Spleen (tissue), 11 donors: ENCODE measurements at regions not wholly inside any gene's neighbourhood (a gene's known extent, or its start where the extent isn't known, plus 50 kb on each side); places are given as distances from the start of the nearest gene placed in this dataset.

Experiments
- DNase-seq: peaks from one replicate; pipeline ENCODE4 v3.0.0-alpha.2; 2020
- H3K27ac ChIP-seq, 8 donors: fragments of 200-600 bp; sonication (generic) in 7 of 8; 1 replicate in 4 of 8; 2 replicates in 4 of 8; pipeline versions ENCODE4 v1.5.0 to v1.8.0; 2016 to 2021; ENCODE audit warnings: inconsistent platforms in 4 of 8, mild to moderate bottlenecking in 4 of 8, moderate library complexity in 1 of 8
- H3K27me3 ChIP-seq, 7 donors: fragments of 200-600 bp; sonication (generic) in 6 of 7; replicated peaks in 1 of 7; 1 replicate in 4 of 7; 2 replicates in 3 of 7; pipeline versions ENCODE4 v1.5.0 to v1.8.0; 2016 to 2021; ENCODE audit warnings: inconsistent platforms in 3 of 7, mild to moderate bottlenecking in 1 of 7
- H3K36me3 ChIP-seq, 6 donors: fragments of 200-600 bp; sonication (generic) in 5 of 6; 1 replicate in 4 of 6; 2 replicates in 2 of 6; pipeline versions ENCODE4 v1.5.0 to v1.8.0; 2016 to 2021; ENCODE audit warnings: inconsistent platforms in 2 of 6
- H3K4me1 ChIP-seq, 6 donors: fragments of 200-600 bp; sonication (generic) in 5 of 6; 1 replicate in 3 of 6; 2 replicates in 3 of 6; pipeline versions ENCODE4 v1.5.0 to v1.8.0; 2016 to 2021; ENCODE audit warnings: inconsistent platforms in 3 of 6
- H3K4me3 ChIP-seq, 8 donors: fragments of 200-600 bp; sonication (generic) in 7 of 8; 1 replicate in 4 of 8; 2 replicates in 4 of 8; pipeline versions ENCODE4 v1.5.0 to v1.8.0; 2016 to 2021; ENCODE audit warnings: inconsistent platforms in 4 of 8, mild to moderate bottlenecking in 4 of 8, moderate library complexity in 2 of 8
- H3K9me3 ChIP-seq, 8 donors: fragments of 200-600 bp; sonication (generic) in 7 of 8; 1 replicate in 4 of 8; 2 replicates in 4 of 8; pipeline versions ENCODE4 v1.5.0 to v1.8.0; 2016 to 2021; ENCODE audit warnings: inconsistent platforms in 4 of 8
- POLR2A ChIP-seq, 3 donors: fragments of 450-650 bp; IDR thresholded peaks; one replicate each; pipeline ENCODE4 v1.5.1; 2017; ENCODE audit warnings: antibody characterized with exemption in 3 of 3, mild to moderate bottlenecking in 1 of 3
- POLR2AphosphoS5 ChIP-seq, 3 donors: sonication (generic); formaldehyde crosslinking; IDR thresholded peaks; one replicate each; pipeline ENCODE4 v1.5.1; 2017; ENCODE audit warnings: antibody characterized with exemption in 3 of 3
- WGBS, 5 donors: extraction: QIAGEN DNeasy Blood & Tissue Kit in 3 of 5; methylation state at CpG; one replicate each; pipeline versions ENCODE4 v1.1.5 to v1.1.7; 2013 to 2018; 5-methylcytosine and 5-hydroxymethylcytosine counted together
- intact Hi-C: fragments of 100-400 bp; cut with DNase I; formaldehyde crosslinking; loops from one replicate; pipeline ENCODE4 v1.15.0; 2023; ENCODE audit warnings: low total_unique reads
- TF ChIP-seq, protein P1 (sequence below), 11 experiments: fragments of 200-600 bp in 7 of 11; fragments of 450-650 bp in 4 of 11; sonication (generic) in 4 of 11; IDR thresholded peaks in 8 of 11; conservative IDR thresholded peaks in 3 of 11; 1 replicate in 7 of 11; 2 replicates in 4 of 11; pipeline versions ENCODE4 v1.4.0 to v1.8.0; 2016 to 2021; ENCODE audit warnings: antibody characterized with exemption in 11 of 11, inconsistent platforms in 4 of 11, mild to moderate bottlenecking in 1 of 11
- donor health status: healthy with polysubstance abuse.
- donor health status: DM: no; HTN: no; CAD: no; lungs with moderate emphysema.
- donor health status: DM: no; HTN: no; CAD: no.
- donor health status: Bipolar disorder and iron deficiency.
- donor health status: healthy.
- donor health status: DM: no; HTN: no; CAD: no.
- donor health status: DM: yes; HTN: yes; CAD: no.

DNA sequence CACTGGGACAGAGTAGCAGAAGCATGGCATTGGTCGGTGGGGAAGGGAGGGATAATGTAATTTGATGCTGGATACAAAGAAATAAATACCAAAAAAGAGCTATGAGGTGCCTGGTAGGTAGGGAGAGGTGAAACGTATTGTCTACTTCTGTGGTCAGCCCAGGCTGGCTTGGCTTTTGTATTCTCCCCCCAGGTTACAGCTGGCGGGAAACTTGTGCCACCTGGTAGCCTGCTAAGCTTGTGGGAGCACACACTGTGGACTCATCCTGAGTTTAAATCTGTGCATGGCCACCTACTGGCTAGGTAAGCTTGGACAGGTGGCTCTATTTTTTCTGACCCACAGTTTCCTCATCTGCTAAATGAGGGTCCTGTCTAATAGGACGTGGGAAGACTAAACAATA lies 165.2 kb upstream of the E2F8 start:
- no peak for DNase-seq
- Histone ChIP-seq H3K27me3 (peaks cover 0 to 8% (median 0%) of the 10 kb centered on the region in 7 donors), H3K4me1 (no peaks in the 10 kb centered on the region), H3K4me3 (no peak overlapping the region), H3K36me3 (no peaks in the 10 kb centered on the region), H3K27ac (no peak overlapping the region), H3K9me3 (no peaks in the 10 kb centered on the region)
- no peak for TF ChIP-seq POLR2AphosphoS5 (IDR thresholded peaks at IDR 0.05)
- TF ChIP-seq, protein P1, sequence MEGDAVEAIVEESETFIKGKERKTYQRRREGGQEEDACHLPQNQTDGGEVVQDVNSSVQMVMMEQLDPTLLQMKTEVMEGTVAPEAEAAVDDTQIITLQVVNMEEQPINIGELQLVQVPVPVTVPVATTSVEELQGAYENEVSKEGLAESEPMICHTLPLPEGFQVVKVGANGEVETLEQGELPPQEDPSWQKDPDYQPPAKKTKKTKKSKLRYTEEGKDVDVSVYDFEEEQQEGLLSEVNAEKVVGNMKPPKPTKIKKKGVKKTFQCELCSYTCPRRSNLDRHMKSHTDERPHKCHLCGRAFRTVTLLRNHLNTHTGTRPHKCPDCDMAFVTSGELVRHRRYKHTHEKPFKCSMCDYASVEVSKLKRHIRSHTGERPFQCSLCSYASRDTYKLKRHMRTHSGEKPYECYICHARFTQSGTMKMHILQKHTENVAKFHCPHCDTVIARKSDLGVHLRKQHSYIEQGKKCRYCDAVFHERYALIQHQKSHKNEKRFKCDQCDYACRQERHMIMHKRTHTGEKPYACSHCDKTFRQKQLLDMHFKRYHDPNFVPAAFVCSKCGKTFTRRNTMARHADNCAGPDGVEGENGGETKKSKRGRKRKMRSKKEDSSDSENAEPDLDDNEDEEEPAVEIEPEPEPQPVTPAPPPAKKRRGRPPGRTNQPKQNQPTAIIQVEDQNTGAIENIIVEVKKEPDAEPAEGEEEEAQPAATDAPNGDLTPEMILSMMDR (IDR thresholded peaks at IDR 0.05 in 8 of 11, conservative IDR thresholded peaks at IDR 0.05 in 3 of 11): no peak
- TF ChIP-seq POLR2A (IDR thresholded peaks at IDR 0.05): no peak
- intact Hi-C loops: no loop called here
- WGBS, 5 donors: 68 to 79% (median 73%) methylated on average over 4 of the region's 4 CpGs

DNA sequence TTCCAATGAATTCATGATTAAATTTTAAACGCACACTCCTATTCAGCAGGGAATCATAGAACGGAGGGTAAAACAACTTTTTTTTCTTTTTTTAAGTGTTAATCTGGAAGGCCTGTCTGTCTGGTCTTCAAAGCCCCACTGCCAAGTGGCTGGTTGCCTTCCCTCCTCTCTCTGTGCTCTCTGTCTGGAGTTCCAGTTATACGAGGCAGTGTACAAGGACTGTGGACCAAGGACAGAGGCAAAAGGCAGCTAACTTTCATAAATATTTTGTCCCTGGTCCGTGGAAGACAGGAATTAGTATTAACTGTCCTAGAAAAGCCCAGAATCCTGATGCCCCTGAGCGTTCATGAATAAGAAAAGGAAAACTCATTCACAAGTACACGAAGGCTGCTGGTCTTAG lies 164.0 kb upstream of the E2F8 start:
- peaks cover 0 to under 1% (median 0%) of the 10 kb centered on the region in 7 donors for H3K27me3 ChIP-seq
- WGBS, 5 donors: 55 to 61% (median 58%) methylated on average over 6 of the region's 6 CpGs
- no peak for TF ChIP-seq POLR2AphosphoS5 (IDR thresholded peaks at IDR 0.05)
- no peaks in the 10 kb centered on the region for H3K9me3 ChIP-seq
- H3K4me3 ChIP-seq: no peak overlapping the region
- no peak for DNase-seq
- no peaks in the 10 kb centered on the region for H3K36me3 ChIP-seq
- H3K4me1 ChIP-seq: no peaks in the 10 kb centered on the region
- H3K27ac ChIP-seq: no peak overlapping the region
- intact Hi-C loops: no loop called here

DNA sequence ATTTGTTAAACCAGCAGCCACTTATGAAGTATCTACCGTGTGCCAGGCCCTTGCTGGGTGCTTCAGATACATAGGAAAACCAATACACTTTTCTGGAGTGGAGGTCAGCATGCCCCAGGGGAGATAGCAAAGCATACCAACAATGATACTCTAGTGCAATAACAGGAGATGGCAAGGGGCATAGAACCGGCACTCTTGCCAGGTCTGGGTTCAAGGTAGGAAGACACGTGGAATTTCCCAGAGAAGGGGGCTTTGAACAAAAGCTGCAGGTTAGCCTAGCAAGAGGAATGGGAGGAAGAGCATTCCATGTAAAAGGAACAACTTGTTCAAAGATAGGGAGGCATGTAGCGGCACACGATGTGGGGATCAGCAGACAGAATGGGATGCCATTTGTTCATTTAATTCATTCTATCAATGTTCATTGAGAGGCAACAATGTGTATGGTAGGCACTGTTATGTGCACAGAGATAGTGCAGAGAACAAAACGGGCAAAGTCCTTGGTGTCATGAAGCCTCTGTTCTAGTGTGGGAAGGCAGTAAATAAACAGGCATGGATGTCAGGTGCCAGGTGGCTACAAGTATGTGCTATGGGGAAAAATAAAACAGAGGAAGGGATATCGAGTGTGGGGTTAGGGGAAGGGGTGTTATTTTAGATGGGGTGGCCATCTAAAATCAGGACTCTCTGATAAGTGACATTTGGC lies 162.6 kb upstream of the E2F8 start:
- WGBS, 5 donors: 70 to 78% (median 75%) methylated on average over 7 of the region's 7 CpGs
- Histone ChIP-seq H3K27me3 (peaks cover 0 to 7% (median 0%) of the 10 kb centered on the region in 7 donors), H3K27ac (no peak overlapping the region), H3K9me3 (no peaks in the 10 kb centered on the region), H3K4me3 (no peak overlapping the region), H3K36me3 (no peaks in the 10 kb centered on the region), H3K4me1 (peaks cover 0 to 8% (median 0%) of the 10 kb centered on the region in 6 donors)
- TF ChIP-seq POLR2A (IDR thresholded peaks at IDR 0.05) (no peak), POLR2AphosphoS5 (IDR thresholded peaks at IDR 0.05) (no peak)
- TF ChIP-seq, protein P1 (IDR thresholded peaks at IDR 0.05 in 8 of 11, conservative IDR thresholded peaks at IDR 0.05 in 3 of 11): no peak
- no peak for DNase-seq
- intact Hi-C loops: no loop called here

DNA sequence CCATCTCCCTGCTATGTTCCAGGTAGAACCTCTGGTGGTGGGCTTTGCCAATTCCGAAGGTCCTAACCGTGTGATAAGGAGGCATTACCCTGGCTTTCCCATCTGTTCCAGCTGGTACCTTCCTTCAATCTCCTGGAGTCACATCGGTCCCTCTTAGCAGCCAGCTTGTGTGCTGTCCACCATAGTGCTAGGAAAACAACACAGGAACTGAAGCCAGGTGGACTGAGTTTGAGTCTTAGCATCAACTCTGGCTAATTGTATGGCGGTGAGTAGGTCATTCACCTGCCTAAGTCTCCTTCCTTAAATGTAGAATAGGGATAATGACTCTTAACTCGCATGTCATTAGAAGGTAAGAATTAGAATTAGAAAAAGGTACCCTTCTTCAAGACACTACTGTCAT lies 159.6 kb upstream of the E2F8 start:
- H3K27me3 ChIP-seq: peaks cover 0 to 19% (median 0%) of the 10 kb centered on the region in 7 donors
- no peaks in the 10 kb centered on the region for H3K9me3 ChIP-seq
- 83 to 92% (median 90%) methylated on average over 5 of the region's 5 CpGs for WGBS, 5 donors
- intact Hi-C loops: no loop called here
- H3K36me3 ChIP-seq: no peaks in the 10 kb centered on the region
- TF ChIP-seq POLR2A (IDR thresholded peaks at IDR 0.05) (no peak), POLR2AphosphoS5 (IDR thresholded peaks at IDR 0.05) (no peak)
- TF ChIP-seq, protein P1 (IDR thresholded peaks at IDR 0.05 in 8 of 11, conservative IDR thresholded peaks at IDR 0.05 in 3 of 11): no peak
- no peak overlapping the region for H3K27ac ChIP-seq
- no peak for DNase-seq
- peaks cover 0 to 8% (median 0%) of the 10 kb centered on the region in 6 donors for H3K4me1 ChIP-seq
- no peak overlapping the region for H3K4me3 ChIP-seq
